Retina (tissue), 1 donor: ENCODE measurements at regions not wholly inside any gene's neighbourhood (a gene's known extent, or its start where the extent isn't known, plus 50 kb on each side); places are given as distances from the start of the nearest gene placed in this dataset.
A peak's percentile ranks its signal among the peaks of the same experiment; 100 is the strongest.
"Not testable (repeated sequence)": the region's sequence is repeated elsewhere in the genome, so short reads cannot be mapped to it uniquely, and the experiment has no call there.

Experiments
- DNase-seq: peaks from one replicate; pipeline ENCODE4 v3.0.0-alpha.2; 2016

DNA sequence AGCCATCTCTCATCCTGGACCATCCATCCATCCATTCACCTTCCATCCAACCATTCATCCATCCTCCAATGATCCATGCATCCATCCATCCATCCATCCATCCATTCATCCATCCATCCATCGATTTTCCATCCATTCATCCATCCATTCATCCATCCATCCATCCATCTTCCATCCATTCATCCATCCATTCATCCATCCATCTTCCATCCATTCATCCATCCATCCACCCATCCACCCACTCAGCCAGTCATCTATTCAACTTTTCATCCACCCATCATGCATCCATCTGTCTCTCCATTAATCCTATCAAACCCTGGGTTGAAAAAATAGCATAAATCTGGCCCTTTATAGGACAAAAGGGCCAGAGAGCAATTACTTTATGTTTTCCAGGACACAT lies 158.3 kb upstream of the WSCD1 start:
- no peak for DNase-seq

DNA sequence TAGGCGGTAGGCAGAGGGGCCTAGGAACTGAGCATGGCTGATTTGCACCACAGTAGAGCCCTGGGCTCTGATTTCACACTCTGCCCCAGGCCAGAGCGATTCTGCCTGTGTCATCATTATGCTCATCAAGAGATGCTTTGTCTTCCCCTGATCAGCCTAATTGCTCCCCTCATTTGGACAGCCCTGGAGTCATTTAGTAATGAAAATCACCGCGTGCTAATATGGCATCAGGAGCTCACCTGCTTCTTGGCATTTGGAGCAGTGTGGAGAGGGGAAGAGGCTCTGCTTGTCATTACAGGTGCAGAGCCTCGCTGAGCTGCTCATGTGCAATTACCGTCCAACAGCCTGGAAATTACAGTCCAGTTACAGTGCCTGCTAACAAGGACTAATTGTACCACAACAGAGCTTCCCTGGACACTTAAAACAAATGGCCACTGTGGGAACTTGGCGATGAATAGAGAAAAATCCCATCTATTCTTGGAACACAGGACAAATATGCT lies 157.1 kb upstream of the WSCD1 start:
- DNase-seq, result peak; percentile 46

- no peak for DNase-seq
Measured at GRCh38 chr17:5913641-5914040, 156.5 kb upstream of the WSCD1 start.

- DNase-seq, result no peak
Measured at GRCh38 chr17:5915337-5915736, 154.8 kb upstream of the WSCD1 start.

DNA sequence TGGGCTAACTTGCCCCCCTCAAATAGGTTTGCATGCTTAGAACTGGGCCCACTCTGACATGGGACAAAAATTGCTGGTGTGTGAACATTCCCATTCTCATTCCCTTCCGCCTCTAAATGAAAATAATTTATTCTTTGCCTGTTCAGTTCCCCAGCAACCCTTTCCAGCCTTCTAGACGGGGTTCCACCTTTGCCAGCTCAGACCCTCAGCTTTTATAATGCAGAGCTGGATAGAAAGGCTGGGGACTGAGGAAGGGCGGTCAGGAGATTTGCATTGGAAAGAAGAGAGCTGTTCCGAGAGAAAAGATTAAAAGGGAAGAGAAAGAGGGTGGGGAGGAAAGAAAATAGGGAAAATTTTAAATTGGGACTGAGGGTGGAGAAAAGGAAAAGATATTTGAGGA lies 151.1 kb upstream of the WSCD1 start:
- no peak for DNase-seq

- DNase-seq, result no peak
Measured at GRCh38 chr17:5921512-5922282, 148.5 kb upstream of the WSCD1 start.

DNA sequence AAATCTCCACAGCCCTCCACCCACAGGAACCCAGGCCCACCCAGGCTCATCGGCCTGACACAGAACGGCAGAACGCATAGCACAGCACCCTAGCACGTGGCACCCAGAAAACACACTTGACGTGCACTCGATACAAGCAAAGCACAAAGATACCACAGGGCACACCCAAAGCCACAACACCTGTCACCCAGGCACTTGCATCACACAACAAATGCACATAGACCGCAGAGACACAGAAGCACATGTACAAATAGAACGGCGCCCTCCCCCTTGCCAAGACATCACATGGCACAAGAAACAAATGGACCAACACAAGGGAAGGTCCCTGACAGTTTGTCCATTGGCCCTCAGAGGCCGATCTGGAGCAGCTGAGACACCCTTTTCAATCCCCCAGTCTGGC lies 147.7 kb upstream of the WSCD1 start:
- no peak for DNase-seq

DNA sequence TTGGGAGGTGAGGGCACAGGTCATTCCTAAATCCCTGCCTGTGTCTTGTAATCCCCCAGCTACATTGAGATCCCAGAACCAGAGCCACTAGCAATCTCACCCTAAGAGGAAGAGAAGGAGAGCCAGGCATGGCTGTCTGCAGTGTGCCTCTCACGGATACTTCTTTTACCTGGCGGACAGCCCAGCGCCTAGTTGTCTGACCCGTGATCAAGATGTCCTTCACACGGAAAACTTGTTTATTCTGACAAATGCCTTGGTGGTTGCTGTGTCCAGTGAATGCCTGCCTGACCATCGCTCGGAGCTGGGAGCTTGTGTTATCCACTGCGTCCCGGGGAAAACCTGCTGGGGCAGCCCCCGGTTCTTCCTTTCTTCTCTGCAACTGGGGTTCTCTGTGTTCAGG lies 140.5 kb upstream of the WSCD1 start:
- DNase-seq, result no peak

- not testable (repeated sequence) for DNase-seq
Measured at GRCh38 chr17:5930555-5930954, 139.6 kb upstream of the WSCD1 start.

DNA sequence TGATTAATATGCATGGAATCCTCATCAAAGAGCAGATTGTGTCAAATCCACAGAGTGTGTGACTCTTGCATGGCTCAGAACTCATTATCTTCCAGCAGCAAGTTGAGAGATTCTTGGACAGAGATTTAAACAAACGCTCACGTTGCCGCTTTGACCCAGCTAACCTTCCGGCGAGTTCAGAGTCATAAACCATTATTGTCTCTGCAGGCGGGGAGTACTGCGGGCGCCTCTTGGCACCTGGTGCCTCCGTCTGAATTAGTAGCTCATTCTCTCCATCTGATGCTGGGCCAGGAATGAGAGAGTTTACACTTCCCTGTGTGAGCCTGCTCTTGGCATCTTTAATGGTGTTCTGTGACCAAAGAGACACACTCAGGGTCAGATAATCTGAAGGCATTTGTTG lies 138.6 kb upstream of the WSCD1 start:
- DNase-seq, result no peak

- no peak for DNase-seq
Measured at GRCh38 chr17:5933430-5933829, 136.7 kb upstream of the WSCD1 start.

DNA sequence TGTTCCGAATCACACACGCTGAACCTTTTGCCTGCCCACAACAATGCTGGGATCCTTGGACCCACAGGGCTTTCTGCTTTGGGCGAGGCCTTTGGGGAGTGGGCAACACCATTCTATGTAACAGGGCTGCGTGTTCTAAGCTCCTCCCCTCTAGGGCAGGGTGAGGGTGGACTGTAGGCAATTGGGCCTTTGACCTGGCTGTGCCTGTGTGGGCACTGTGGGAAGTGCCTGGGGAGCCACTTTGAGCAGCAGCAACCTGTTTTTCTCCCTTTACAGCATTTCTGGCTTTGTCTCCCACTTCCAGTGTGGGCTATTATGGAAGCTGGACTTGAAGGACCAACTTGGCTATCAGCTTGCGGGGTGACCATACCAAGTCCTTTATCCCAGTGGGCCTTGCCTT lies 128.9 kb upstream of the WSCD1 start:
- no peak for DNase-seq

DNA sequence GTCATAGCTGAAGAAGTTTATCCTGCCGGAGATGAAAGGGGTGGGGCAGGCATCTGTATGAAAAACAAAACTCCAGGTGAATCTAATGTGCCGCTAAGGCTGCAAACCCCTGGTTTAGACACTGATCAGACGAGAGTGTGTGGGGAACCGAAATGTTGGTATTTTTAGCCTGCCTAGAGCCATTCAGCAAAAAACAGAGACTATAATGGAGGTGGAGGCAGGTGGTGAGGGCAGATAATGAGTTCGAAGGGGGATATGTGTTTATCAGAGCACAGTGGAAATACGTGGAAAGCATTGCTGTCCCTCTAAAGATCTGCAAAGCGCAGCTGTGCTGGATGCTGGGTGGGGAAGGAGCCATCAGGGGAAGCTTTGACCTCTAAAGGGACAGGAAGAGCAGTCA lies 127.5 kb upstream of the WSCD1 start:
- no peak for DNase-seq

GRCh38 chr17:5943232-5943631 lies 126.9 kb upstream of the WSCD1 start:
- DNase-seq, result no peak

DNA sequence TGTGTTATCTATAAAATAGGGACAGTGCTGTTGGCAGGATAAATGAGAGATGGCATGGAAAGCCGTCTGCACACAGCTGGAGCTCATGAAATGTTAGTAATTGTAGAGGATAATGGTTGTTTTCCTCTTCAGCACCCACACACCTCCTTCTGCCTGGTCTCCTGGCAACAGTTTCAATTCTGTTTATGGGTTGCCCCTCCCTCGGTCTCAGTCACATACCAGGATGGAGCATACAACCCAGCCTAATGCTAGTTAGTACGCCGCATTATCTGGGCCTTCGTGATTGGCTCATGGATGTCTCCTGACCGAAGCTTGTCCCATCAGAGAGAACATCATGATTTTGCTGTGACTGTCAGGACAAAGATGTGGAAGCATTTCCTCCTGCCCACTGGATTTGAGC lies 126.2 kb upstream of the WSCD1 start:
- DNase-seq, result no peak

DNA sequence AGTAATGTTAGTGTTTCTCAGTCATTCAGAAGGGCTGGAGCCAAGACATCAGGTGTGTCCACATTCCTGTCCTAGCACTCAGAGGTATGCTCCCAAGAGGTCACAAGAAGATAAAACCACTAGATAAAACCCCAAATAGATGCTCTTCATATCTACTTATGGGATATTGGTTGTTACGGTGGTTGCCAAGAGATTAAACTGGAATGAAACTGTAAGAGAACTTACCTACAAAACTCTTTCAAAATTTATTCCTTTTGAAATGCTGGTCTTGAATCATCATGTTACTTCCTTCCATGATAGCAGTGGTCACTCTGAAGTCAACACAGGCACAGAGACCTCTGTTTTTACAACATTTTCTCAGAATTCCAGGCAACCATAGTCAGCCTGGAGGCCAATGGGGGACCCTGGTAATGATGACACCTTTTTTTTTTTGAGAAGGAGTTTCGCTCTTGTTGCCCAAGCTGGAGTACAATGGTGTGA lies 122.4 kb upstream of the WSCD1 start:
- DNase-seq, result no peak

GRCh38 chr17:5948811-5949210 lies 121.4 kb upstream of the WSCD1 start:
- DNase-seq, result no peak

GRCh38 chr17:5950878-5951277 lies 119.3 kb upstream of the WSCD1 start:
- DNase-seq, result peak; percentile 26

- DNase-seq, result no peak
Measured at GRCh38 chr17:5951912-5952311, 118.3 kb upstream of the WSCD1 start.

GRCh38 chr17:5952518-5952917 lies 117.7 kb upstream of the WSCD1 start:
- no peak for DNase-seq

- no peak for DNase-seq
Measured at GRCh38 chr17:5955764-5956163, 114.4 kb upstream of the WSCD1 start.

DNA sequence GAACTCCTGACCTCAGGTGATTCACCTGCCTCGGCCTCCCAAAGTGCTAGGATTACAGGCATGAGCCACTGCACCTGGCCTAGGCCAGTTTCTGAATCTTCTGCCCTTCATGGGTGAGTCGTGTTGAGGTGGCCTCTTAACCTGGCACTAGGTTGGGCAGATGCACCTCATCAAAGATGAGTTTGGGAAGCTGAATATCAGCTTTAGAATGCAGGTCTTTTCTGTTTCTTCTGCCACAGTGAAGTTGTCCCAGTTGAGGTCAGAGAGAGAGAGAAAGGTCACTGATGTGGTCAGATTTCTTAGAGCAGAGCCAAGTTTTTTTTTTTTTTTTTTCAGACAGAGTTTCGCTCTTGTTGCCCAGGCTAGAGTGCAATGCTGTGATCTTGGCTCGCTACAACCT lies 111.3 kb upstream of the WSCD1 start:
- DNase-seq, result no peak

- no peak for DNase-seq
Measured at GRCh38 chr17:5962371-5962770, 107.8 kb upstream of the WSCD1 start.

GRCh38 chr17:5971969-5972368 lies 98.2 kb upstream of the WSCD1 start:
- DNase-seq, result no peak

- DNase-seq, result no peak
Measured at GRCh38 chr17:5973410-5973809, 96.8 kb upstream of the WSCD1 start.
